HepG2 (cell line): ENCODE measurements at regions not wholly inside any gene's neighbourhood (a gene's known extent, or its start where the extent isn't known, plus 50 kb on each side); places are given as distances from the start of the nearest gene placed in this dataset.

Experiments used
- FOXC1 ChIP-seq: sonication (generic); formaldehyde crosslinking; IDR thresholded peaks from 2 replicates; pipeline ENCODE4 v1.8.0; 2022; ENCODE audit warnings: mild to moderate bottlenecking, missing genetic modification reagents, borderline replicate concordance
- KAT7 ChIP-seq: IDR thresholded peaks from 2 replicates; pipeline ENCODE4 v1.6.1; 2018; ENCODE audit warnings: borderline replicate concordance, missing compliant biosample characterization
- RBM39 ChIP-seq: fragments of 200-400 bp; formaldehyde crosslinking; IDR thresholded peaks from one replicate; pipeline ENCODE4 v1.6.1; 2018; ENCODE audit warnings: antibody characterized with exemption, mild to moderate bottlenecking, low read depth, low read length; ENCODE audit not compliant: poor library complexity, severe bottlenecking
- ZBTB1 ChIP-seq: sonication (generic); formaldehyde crosslinking; IDR thresholded peaks from 2 replicates; pipeline ENCODE4 v1.4.0; 2020; ENCODE audit warnings: missing genetic modification reagents, borderline replicate concordance
- ZNF263 ChIP-seq: sonication (generic); formaldehyde crosslinking; IDR thresholded peaks from 2 replicates; pipeline ENCODE4 v1.4.0; 2020; ENCODE audit warnings: missing genetic modification reagents
- TF ChIP-seq, protein P1 (sequence below): sonication (generic); formaldehyde crosslinking; IDR thresholded peaks from 2 replicates; pipeline ENCODE4 v1.5.0; 2020; ENCODE audit warnings: mild to moderate bottlenecking, missing genetic modification reagents, moderate library complexity
- TF ChIP-seq, protein P2 (sequence below): sonication (generic); formaldehyde crosslinking; IDR thresholded peaks from 2 replicates; pipeline ENCODE4 v1.4.0; 2020; ENCODE audit warnings: missing genetic modification reagents

DNA sequence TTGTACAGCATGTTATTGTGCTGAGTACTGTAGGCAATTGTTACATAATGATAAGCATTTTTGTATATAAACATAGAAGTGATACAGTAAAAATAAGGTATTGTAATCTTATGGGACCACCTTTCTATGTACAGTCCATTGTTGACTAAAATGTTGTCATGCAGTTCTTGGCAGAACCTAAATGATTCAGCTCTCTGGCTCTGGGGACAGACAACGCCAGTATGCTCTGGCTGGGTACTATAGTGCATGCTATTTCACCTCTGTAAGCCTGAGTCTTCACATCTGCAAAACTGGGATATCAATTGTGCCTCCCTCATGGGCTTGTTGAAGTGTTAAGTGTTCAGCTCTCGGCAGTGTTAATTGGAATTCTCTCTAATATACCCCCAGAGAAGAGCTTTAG, 674.3 kb downstream of the INHBA start:
- TF ChIP-seq FOXC1 (no peak), ZBTB1 (CRISPR knock-in tag) (no peak), RBM39 (no peak), ZNF263 (CRISPR knock-in tag) (no peak), KAT7 (CRISPR knock-in tag) (no peak)
- TF ChIP-seq, protein P1, sequence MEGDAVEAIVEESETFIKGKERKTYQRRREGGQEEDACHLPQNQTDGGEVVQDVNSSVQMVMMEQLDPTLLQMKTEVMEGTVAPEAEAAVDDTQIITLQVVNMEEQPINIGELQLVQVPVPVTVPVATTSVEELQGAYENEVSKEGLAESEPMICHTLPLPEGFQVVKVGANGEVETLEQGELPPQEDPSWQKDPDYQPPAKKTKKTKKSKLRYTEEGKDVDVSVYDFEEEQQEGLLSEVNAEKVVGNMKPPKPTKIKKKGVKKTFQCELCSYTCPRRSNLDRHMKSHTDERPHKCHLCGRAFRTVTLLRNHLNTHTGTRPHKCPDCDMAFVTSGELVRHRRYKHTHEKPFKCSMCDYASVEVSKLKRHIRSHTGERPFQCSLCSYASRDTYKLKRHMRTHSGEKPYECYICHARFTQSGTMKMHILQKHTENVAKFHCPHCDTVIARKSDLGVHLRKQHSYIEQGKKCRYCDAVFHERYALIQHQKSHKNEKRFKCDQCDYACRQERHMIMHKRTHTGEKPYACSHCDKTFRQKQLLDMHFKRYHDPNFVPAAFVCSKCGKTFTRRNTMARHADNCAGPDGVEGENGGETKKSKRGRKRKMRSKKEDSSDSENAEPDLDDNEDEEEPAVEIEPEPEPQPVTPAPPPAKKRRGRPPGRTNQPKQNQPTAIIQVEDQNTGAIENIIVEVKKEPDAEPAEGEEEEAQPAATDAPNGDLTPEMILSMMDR (CRISPR knock-in tag): no peak
- TF ChIP-seq, protein P2, sequence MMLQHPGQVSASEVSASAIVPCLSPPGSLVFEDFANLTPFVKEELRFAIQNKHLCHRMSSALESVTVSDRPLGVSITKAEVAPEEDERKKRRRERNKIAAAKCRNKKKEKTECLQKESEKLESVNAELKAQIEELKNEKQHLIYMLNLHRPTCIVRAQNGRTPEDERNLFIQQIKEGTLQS (CRISPR knock-in tag): no peak
